H1 (cell line): ENCODE measurements at regions not wholly inside any gene's neighbourhood (a gene's known extent, or its start where the extent isn't known, plus 50 kb on each side); places are given as distances from the start of the nearest gene placed in this dataset.

Experiments used
- ATF2 ChIP-seq: IDR thresholded peaks from 2 replicates; pipeline ENCODE4 v1.6.1; 2012; ENCODE audit warnings: low read length, inconsistent platforms
- CHD2 ChIP-seq: IDR thresholded peaks from 2 replicates; pipeline ENCODE4 v1.6.1; 2012; ENCODE audit warnings: low read length, improper control_type of control experiment
- CTBP2 ChIP-seq: IDR thresholded peaks from 2 replicates; pipeline ENCODE4 v1.7.0; 2011; ENCODE audit warnings: borderline replicate concordance, mild to moderate bottlenecking, moderate library complexity, mixed read lengths, low read length; ENCODE audit not compliant: insufficient read depth, insufficient read length
- E2F6 ChIP-seq: IDR thresholded peaks from 2 replicates; pipeline ENCODE4 v1.6.1; 2012; ENCODE audit warnings: inconsistent platforms
- TCF12 ChIP-seq: IDR thresholded peaks from 2 replicates; pipeline ENCODE4 v1.6.1; 2011; ENCODE audit warnings: low read depth, mild to moderate bottlenecking, low read length

- TF ChIP-seq ATF2 (no peak), TCF12 (no peak), E2F6 (no peak), CTBP2 (no peak), CHD2 (no peak)
These were observed 215.9 kb upstream of the RBMY1B start (continued) for GRCh38 chrY:21295206-21295605.
